Cerebellar nuclear complex (tissue), 1 donor: ENCODE measurements at regions not wholly inside any gene's neighbourhood (a gene's known extent, or its start where the extent isn't known, plus 50 kb on each side); places are given as distances from the start of the nearest gene placed in this dataset.

Experiments
- DNase-seq, 2 experiments: peaks; one replicate each; lab custom pipeline; 2025; lab: John Stamatoyannopoulos, UW

DNA sequence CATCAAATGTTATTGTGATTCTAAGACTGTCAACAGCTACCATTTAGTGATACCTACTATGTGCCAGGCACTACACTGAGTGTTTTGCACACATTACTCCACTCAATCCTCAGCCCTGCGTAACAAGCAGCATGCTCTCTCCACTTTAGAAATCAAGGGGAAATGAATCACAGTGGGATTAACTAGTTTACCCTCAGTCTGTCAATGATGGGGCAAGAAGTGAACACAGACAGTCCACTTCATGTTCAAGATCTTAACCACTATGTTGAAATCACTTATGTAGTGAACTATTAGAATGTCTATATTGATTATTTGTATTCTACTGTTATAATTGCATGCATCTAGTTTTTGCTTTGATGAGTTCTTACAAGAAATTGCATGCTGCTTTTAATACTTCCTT is 165.3 kb downstream of the LTN1 start:
- no peak for DNase-seq

- no peak for DNase-seq
These were observed 166.1 kb downstream of the LTN1 start for GRCh38 chr21:28826569-28826968.

GRCh38 chr21:28826021-28826420 is 166.7 kb downstream of the LTN1 start:
- DNase-seq = no peak

GRCh38 chr21:28823429-28823828 is 169.2 kb downstream of the LTN1 start:
- no peak for DNase-seq

- DNase-seq = no peak
These were observed 170.0 kb downstream of the LTN1 start for GRCh38 chr21:28822486-28823335.

DNA sequence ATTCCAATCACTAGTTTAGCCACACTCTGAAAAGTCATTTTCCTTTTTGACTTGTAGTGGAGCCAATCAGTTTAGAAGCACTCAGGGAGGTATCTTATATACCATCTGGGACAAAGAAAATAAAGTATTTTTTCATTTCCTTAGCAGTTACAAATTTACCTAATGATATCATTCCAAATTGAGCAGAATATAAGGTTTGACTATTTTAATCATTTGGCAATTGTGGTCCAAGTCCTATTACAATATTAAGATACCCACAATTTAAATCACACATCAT is 170.6 kb downstream of the LTN1 start:
- DNase-seq = no peak

GRCh38 chr21:28821276-28822122 is 171.2 kb downstream of the LTN1 start:
- DNase-seq = no peak

GRCh38 chr21:28818663-28819278 is 173.9 kb downstream of the LTN1 start:
- no peak for DNase-seq

DNA sequence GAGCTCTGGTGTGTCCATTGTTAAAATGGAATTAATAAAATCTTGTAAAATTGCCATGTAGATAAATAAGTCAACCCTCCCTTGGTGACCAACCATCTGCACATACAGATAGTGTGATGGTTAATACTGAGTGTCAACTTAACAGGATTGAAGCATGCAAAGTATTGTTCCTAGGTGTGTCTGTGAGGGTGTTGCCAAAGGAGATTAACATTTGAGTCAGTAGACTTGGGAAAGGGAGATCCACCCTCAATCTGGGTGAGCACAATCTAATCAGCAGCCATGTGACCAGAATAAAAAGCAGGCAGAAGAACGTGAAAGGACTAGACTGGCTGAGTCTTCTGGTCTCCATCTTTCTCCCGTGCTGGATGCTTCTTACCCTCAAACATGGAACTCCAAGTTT is 174.8 kb downstream of the LTN1 start:
- DNase-seq = no peak

- DNase-seq = no peak
These were observed 180.8 kb downstream of the LTN1 start for GRCh38 chr21:28811860-28812259.

DNA sequence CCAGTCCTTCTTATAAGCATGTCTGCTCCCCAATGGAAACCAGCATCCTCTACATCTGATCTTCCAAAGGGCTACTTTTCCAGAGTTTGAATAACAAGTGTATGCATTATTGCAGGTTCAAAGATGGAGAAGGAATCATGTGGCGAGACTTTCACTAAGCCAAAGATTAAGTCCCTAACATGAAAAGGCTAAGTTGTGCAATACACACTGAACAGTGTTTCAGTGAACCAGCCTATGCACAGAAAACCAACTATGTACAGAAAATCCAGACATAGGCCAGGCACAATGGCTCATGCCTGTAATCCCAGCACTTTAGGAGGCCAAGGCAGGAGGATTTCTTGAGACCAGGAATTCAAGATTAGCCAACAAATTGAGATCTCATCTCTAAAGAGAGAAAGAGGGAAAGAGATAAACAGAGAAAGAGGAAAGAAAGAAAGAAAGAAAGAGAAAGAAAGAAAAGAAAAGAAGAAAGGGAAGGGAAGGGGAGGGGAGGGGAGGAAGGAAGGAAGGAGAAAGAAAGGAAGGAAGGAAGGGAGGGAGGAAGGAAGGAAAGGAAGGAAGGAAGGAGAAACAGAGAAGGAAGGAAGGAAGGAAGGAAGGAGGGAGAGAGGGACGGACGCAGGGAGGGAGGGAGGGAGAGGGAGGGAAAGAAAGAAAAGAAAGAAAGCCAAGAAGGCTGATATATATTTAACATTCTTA is 181.7 kb downstream of the LTN1 start:
- DNase-seq = no peak

- DNase-seq = no peak
These were observed 186.8 kb downstream of the LTN1 start for GRCh38 chr21:28805885-28806284.

- DNase-seq = no peak
These were observed 188.5 kb downstream of the LTN1 start for GRCh38 chr21:28804089-28804670.

DNA sequence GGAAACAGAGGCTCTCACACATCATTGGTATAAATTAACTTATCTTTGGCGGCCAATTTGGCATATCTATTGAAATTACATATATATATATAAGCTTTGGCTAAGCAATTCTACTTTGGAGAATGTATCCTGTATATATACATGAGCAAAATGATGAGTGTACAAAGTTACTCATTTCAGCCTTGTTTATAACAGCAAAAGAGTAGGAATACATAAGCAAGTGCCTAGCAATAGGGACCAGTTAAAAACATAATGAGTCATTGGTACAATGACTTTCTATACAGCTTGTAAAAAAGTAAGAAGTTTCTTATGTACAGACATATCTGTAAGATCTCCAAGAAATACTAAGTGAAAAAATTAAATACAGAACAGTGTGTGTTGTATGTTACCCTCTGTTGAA is 190.8 kb downstream of the LTN1 start:
- no peak for DNase-seq

- DNase-seq = no peak
These were observed 192.8 kb downstream of the LTN1 start for GRCh38 chr21:28799926-28800325.

GRCh38 chr21:28798798-28799197 is 193.9 kb downstream of the LTN1 start:
- no peak for DNase-seq

DNA sequence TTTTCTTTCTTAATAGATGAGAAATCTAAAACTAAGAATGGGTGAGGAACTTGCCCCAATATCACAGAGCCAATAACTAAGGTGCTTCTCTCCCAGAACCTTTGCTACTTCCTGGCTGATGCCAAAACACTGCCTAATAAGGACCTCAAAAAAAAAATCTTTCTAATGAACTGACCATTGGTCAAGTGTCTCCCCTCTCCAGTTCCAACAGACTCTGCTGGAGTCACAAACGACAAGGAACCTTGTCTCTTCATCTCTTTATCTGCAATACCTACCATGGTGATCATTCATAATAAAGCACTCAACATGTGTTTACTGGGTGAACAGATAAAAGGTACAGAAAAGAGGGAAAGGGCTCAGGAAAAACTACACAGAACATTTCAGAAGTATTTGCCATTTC is 197.4 kb downstream of the LTN1 start:
- DNase-seq = no peak

DNA sequence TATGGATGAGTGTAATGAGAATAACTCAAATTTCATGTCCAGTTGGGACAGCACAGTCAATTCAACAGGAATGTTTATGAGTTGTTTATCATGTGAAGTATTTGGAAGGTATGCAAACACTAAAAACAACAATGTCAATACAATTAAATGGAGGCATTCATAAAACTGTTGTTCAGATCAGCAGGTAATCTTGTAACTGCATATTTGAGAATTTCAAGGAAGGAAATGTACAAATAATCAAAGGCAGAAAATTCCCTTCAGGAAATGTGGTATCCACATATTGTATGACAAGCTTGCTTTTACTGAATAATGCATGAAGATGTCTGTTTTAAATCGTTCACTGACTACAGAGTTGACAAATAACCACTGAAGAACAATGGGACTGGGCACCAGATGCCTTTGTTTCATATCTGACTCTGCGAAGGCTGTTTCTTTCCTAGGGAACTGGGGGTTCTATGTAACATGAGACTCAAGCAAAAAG is 198.3 kb downstream of the LTN1 start:
- no peak for DNase-seq

DNA sequence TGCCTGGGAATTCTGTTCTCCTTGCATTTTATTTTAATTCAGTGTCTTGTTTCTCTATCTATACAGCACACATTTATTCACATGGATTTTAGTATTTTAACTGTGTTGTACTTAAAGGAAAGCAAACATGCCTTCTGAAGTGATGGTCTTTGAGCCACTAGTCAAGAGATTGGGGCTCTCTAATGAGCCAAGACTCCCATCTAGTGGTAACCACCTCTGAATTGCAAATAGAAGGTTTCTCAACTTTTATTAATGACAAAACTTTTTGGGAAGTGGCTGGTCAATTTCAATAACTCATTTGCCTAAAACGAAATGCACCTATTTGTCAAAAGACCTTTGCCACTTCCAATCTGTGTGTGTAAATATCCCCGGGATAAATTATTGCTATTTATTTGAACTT is 199.6 kb downstream of the LTN1 start:
- DNase-seq = no peak

DNA sequence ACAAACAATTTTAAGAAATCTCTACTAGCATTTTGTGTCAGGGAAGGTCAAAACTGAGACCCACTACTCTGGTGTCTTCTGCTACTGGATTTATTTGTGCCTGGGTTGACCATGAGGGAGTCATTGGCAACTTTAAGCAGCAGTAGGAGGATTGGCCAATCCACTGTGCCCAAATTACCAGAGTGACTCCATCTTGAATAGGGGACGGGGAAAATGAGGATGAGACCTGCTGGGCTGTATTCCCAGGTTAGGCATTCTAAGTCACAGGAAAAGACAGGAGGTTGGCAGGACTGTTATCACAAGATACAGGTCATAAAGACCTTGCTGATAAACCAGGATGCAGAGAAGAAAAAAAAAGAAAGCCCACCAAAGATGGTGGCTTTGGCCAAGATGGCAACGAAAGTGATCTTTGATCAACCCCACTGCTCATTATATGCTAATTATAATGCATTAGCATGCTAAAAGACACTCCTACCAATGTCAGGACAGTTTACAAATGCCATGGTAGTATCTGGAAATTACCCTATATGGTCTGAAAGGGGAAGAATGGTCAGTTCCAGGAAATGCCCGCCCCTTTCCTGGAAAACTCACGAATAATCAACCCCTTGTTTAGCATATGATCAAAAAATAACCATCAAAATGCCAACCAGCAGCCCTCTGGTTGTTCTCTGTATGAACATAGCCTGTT is 200.9 kb downstream of the LTN1 start:
- no peak for DNase-seq

DNA sequence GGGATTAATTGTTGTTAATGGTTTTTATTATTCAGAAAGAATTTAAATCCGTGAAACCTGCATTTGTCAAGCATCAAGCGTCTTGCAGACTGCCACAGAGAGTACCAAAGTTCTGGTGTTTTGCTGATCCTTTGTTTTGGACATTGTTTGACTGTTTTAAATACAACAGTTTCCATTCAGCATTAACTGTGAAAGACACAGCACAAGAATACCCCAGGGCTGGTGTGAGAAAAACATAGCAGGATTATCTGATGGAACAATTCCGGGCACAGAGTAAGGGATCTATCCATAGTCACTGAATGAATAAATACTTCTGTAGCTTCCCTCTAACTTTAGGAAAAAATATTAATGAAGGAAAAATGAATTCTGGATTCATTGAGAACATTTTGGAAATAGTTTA is 202.3 kb downstream of the LTN1 start:
- no peak for DNase-seq
